Thyroid gland (tissue), 4 donors: ENCODE measurements at regions not wholly inside any gene's neighbourhood (a gene's known extent, or its start where the extent isn't known, plus 50 kb on each side); places are given as distances from the start of the nearest gene placed in this dataset.

Experiments used
- POLR2A ChIP-seq, 2 donors: fragments of 450-650 bp; IDR thresholded peaks; one replicate each; pipeline ENCODE4 v1.6.1; 2017; ENCODE audit warnings: antibody characterized with exemption in 2 of 2, mild to moderate bottlenecking in 2 of 2, moderate library complexity in 1 of 2
- TF ChIP-seq, protein P1 (sequence below), 6 experiments: fragments of 200-600 bp in 3 of 6; fragments of 450-650 bp in 3 of 6; sonication (generic) in 3 of 6; IDR thresholded peaks; one replicate each; pipeline ENCODE4 v1.5.1; 2016 to 2019; ENCODE audit warnings: antibody characterized with exemption in 6 of 6, mild to moderate bottlenecking in 2 of 6, inconsistent platforms in 1 of 6, moderate library complexity in 1 of 6

DNA sequence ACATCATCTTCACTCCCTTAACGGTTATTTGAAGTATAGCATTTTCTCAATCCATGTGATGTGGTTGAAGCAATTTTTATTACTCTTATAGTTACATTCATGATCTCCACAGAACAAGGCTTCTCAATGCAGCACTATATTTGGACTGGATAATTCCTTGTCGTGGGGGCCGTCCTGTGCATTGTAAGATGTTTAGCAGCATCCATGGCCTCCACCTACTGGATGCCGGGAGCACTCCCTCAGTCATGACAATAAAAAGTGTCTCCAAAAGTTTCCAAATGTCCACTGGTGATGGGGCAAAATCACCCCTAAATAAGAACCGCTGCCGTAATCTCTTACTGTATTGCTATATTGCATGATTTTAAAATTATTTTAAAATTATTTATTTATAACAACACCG, 110.6 kb upstream of the DDX18 start:
- TF ChIP-seq, protein P1, sequence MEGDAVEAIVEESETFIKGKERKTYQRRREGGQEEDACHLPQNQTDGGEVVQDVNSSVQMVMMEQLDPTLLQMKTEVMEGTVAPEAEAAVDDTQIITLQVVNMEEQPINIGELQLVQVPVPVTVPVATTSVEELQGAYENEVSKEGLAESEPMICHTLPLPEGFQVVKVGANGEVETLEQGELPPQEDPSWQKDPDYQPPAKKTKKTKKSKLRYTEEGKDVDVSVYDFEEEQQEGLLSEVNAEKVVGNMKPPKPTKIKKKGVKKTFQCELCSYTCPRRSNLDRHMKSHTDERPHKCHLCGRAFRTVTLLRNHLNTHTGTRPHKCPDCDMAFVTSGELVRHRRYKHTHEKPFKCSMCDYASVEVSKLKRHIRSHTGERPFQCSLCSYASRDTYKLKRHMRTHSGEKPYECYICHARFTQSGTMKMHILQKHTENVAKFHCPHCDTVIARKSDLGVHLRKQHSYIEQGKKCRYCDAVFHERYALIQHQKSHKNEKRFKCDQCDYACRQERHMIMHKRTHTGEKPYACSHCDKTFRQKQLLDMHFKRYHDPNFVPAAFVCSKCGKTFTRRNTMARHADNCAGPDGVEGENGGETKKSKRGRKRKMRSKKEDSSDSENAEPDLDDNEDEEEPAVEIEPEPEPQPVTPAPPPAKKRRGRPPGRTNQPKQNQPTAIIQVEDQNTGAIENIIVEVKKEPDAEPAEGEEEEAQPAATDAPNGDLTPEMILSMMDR (IDR thresholded peaks at IDR 0.05) = no peak
- no peak for TF ChIP-seq POLR2A (IDR thresholded peaks at IDR 0.05)
